ENCODE measurements at regions not wholly inside any gene's neighbourhood (a gene's known extent, or its start where the extent isn't known, plus 50 kb on each side); places are given as distances from the start of the nearest gene placed in this dataset.

- no peak for DNase-seq (ENCODE audit: low read depth in 2 of 2)
Observed at GRCh38 chr16:86977076-86977676, 340.0 kb downstream of the C16orf95 start.

GRCh38 chr16:86978445-86979030 lies 338.7 kb downstream of the C16orf95 start:
- no peak for DNase-seq (ENCODE audit: low read depth in 2 of 2)

GRCh38 chr16:86979061-86979460 lies 338.1 kb downstream of the C16orf95 start:
- no peak for DNase-seq (ENCODE audit: low read depth in 2 of 2)

GRCh38 chr16:86979984-86980553 lies 337.1 kb downstream of the C16orf95 start:
- DNase-seq (ENCODE audit: low read depth in 2 of 2): no peak

GRCh38 chr16:86980644-86981043 lies 336.5 kb downstream of the C16orf95 start:
- no peak for DNase-seq (ENCODE audit: low read depth in 2 of 2)

GRCh38 chr16:86982347-86982596 lies 334.9 kb downstream of the C16orf95 start:
- no peak for DNase-seq (ENCODE audit: low read depth in 2 of 2)

- DNase-seq (ENCODE audit: low read depth in 2 of 2): no peak
Observed at GRCh38 chr16:86982912-86983311, 334.3 kb downstream of the C16orf95 start.

GRCh38 chr16:86983621-86984020 lies 333.6 kb downstream of the C16orf95 start:
- no peak for DNase-seq (ENCODE audit: low read depth in 2 of 2)

- no peak for DNase-seq (ENCODE audit: low read depth in 2 of 2)
Observed at GRCh38 chr16:86984343-86984742, 332.8 kb downstream of the C16orf95 start.

GRCh38 chr16:86984991-86985647 lies 332.1 kb downstream of the C16orf95 start:
- no peak for DNase-seq (ENCODE audit: low read depth in 2 of 2)

- DNase-seq (ENCODE audit: low read depth in 2 of 2): no peak
Observed at GRCh38 chr16:86985648-86986015, 331.6 kb downstream of the C16orf95 start.

GRCh38 chr16:86986136-86986535 lies 331.1 kb downstream of the C16orf95 start:
- no peak for DNase-seq (ENCODE audit: low read depth in 2 of 2)

- no peak for DNase-seq (ENCODE audit: low read depth in 2 of 2)
Observed at GRCh38 chr16:86986809-86987487, 330.2 kb downstream of the C16orf95 start.

GRCh38 chr16:86987746-86988670 lies 329.2 kb downstream of the C16orf95 start:
- DNase-seq (ENCODE audit: low read depth in 2 of 2): no peak

- DNase-seq (ENCODE audit: low read depth in 2 of 2): no peak
Observed at GRCh38 chr16:86988920-86989696, 328.1 kb downstream of the C16orf95 start.

GRCh38 chr16:86990451-86990850 lies 326.7 kb downstream of the C16orf95 start:
- no peak for DNase-seq (ENCODE audit: low read depth in 2 of 2)

GRCh38 chr16:86991679-86992078 lies 325.5 kb downstream of the C16orf95 start:
- DNase-seq (ENCODE audit: low read depth in 2 of 2): no peak

GRCh38 chr16:86992587-86992986 lies 324.6 kb downstream of the C16orf95 start:
- no peak for DNase-seq (ENCODE audit: low read depth in 2 of 2)

GRCh38 chr16:86993426-86994110 lies 323.6 kb downstream of the C16orf95 start:
- no peak for DNase-seq (ENCODE audit: low read depth in 2 of 2)

GRCh38 chr16:86994215-86994614 lies 323.0 kb downstream of the C16orf95 start:
- no peak for DNase-seq (ENCODE audit: low read depth in 2 of 2)

Data from stimulated activated CD8-positive, alpha-beta memory T cell treated with anti-CD3 and anti-CD28 coated beads, Interleukin-15, amount 100 ng/mL, for 48 hours (primary cell).